GM12878 (cell line): ENCODE measurements at regions not wholly inside any gene's neighbourhood (a gene's known extent, or its start where the extent isn't known, plus 50 kb on each side); places are given as distances from the start of the nearest gene placed in this dataset.

ENCODE experiments used
- ATAC-seq: fragments of 200-7000 bp; cut with Tn5 transposase; 3 replicates; pipeline ENCODE4 v1.9.1; 2020; ENCODE audit warnings: mild to moderate bottlenecking, moderate library complexity
- BruUV-seq: library from RNA; stranded (reverse); fragments of 400-500 nt; replicated peaks from 2 replicates; lab custom pipeline; 2021; lab: Mats Ljungman, UMichigan
- CTCF ChIA-PET: fragments of 300-600 bp; sonication (Branson Sonifier 250); formaldehyde crosslinking; extraction: SDS; loops from one replicate; lab custom pipeline; 2021; ENCODE audit warnings: inconsistent platforms; lab: Yijun Ruan, JAX
- POLR2A ChIA-PET: fragments of 350-600 bp; formaldehyde crosslinking; extraction: SDS; loops from one replicate; lab custom pipeline; 2021; ENCODE audit warnings: inconsistent platforms; lab: Charles Lee
- RAD21 ChIA-PET: fragments of 300-600 bp; sonication (Branson Sonifier 250); formaldehyde crosslinking; loops from one replicate; lab custom pipeline; 2023; ENCODE audit warnings: antibody characterized with exemption; ENCODE audit not compliant: unreplicated experiment; lab: Charles Lee
- SMC1A ChIA-PET: fragments of 300-600 bp; sonication (Branson Sonifier 250); formaldehyde crosslinking; loops from one replicate; lab custom pipeline; 2023; ENCODE audit not compliant: unreplicated experiment, uncharacterized antibody; lab: Charles Lee
- DNase-seq: peaks from one replicate; pipeline ENCODE4 v3.0.0-alpha.2; 2011; ENCODE audit warnings: low read depth, low spot score
- FAIRE-seq: peaks from 3 replicates; lab custom pipeline; 2011; peaks lifted over from hg19 to GRCh38; lab: Jason Lieb, UNC
- H2AFZ ChIP-seq: 2 replicates; pipeline ENCODE4 v1.6.0; 2011; ENCODE audit warnings: low read depth, low read length, control low read depth; ENCODE audit not compliant: control insufficient read depth
- H3K27ac ChIP-seq: 2 replicates; pipeline ENCODE4 v1.5.1; 2011; ENCODE audit warnings: control low read depth; ENCODE audit not compliant: control insufficient read depth, insufficient read depth
- H3K27me3 ChIP-seq, 2 experiments: replicated peaks in 1 of 2; 2 replicates each; pipeline versions ENCODE4 v1.6.0 to v1.6.1; 2011; ENCODE audit warnings: low read length in 1 of 2; ENCODE audit not compliant: control insufficient read depth in 2 of 2, insufficient read depth in 2 of 2
- H3K36me3 ChIP-seq, 2 experiments: 2 replicates each; pipeline ENCODE4 v1.5.1; 2011; ENCODE audit warnings: low read length in 1 of 2; ENCODE audit not compliant: control insufficient read depth in 2 of 2, insufficient read depth in 2 of 2
- H3K4me1 ChIP-seq: 2 replicates; pipeline ENCODE4 v1.6.1; 2011; ENCODE audit warnings: mild to moderate bottlenecking, low read length, moderate library complexity, mixed read lengths; ENCODE audit not compliant: control insufficient read depth, insufficient read depth
- H3K4me2 ChIP-seq: 2 replicates; pipeline ENCODE4 v1.6.0; 2011; ENCODE audit warnings: control low read depth; ENCODE audit not compliant: control insufficient read depth, insufficient read depth
- H3K4me3 ChIP-seq: fragments of 200-600 bp; sonication (generic); 2 replicates; pipeline ENCODE4 v1.5.1; 2016
- H3K79me2 ChIP-seq: 2 replicates; pipeline ENCODE4 v1.6.0; 2011; ENCODE audit warnings: low read length; ENCODE audit not compliant: control insufficient read depth, insufficient read depth
- H3K9ac ChIP-seq: 2 replicates; pipeline ENCODE4 v1.8.0; 2011; ENCODE audit warnings: low read length, control low read depth, mixed read lengths; ENCODE audit not compliant: control insufficient read depth, insufficient read depth
- H3K9me3 ChIP-seq: replicated peaks from 3 replicates; pipeline ENCODE4 v1.5.1; 2011; ENCODE audit warnings: mild to moderate bottlenecking, low read length; ENCODE audit not compliant: control insufficient read depth, insufficient read depth
- H4K20me1 ChIP-seq: 2 replicates; pipeline ENCODE4 v1.6.0; 2011; ENCODE audit not compliant: control insufficient read depth, insufficient read depth
- CUX1 ChIP-seq: IDR thresholded peaks from 2 replicates; pipeline ENCODE4 v1.6.1; 2012; ENCODE audit warnings: improper control_type of control experiment, low read depth, low read length; ENCODE audit not compliant: insufficient replicate concordance
- MXI1 ChIP-seq: fragments of 150-350 bp; IDR thresholded peaks from 2 replicates; pipeline ENCODE4 v1.6.1; 2011; ENCODE audit warnings: low read depth, mild to moderate bottlenecking, inconsistent platforms, low read length, improper control_type of control experiment
- NFIC ChIP-seq: IDR thresholded peaks from 2 replicates; pipeline ENCODE4 v1.6.1; 2012; ENCODE audit warnings: low read depth, mild to moderate bottlenecking, inconsistent platforms, low read length, moderate library complexity
- RAD51 ChIP-seq: fragments of 450-650 bp; IDR thresholded peaks from 2 replicates; pipeline ENCODE4 v1.6.1; 2016; ENCODE audit warnings: moderate library complexity, mild to moderate bottlenecking, inconsistent platforms
- SREBF2 ChIP-seq: IDR thresholded peaks from 2 replicates; pipeline ENCODE4 v1.6.1; 2012; ENCODE audit warnings: mild to moderate bottlenecking, low read length
- STAT1 ChIP-seq: fragments of 450-650 bp; conservative IDR thresholded peaks from 2 replicates; pipeline ENCODE4 v1.6.1; 2014; ENCODE audit warnings: antibody characterized with exemption, mild to moderate bottlenecking
- SUZ12 ChIP-seq: fragments of 200-600 bp; sonication (generic); IDR thresholded peaks from one replicate; pipeline ENCODE4 v1.6.1; 2018; ENCODE audit warnings: antibody characterized with exemption, mild to moderate bottlenecking; ENCODE audit not compliant: unreplicated experiment
- USF1 ChIP-seq: IDR thresholded peaks from 2 replicates; pipeline ENCODE4 v1.6.1; 2011; ENCODE audit warnings: borderline replicate concordance, low read depth, mild to moderate bottlenecking, moderate library complexity, mixed read lengths, low read length; ENCODE audit not compliant: insufficient read depth; ENCODE audit errors: extremely low read length
- ZBTB4 ChIP-seq: fragments of 450-650 bp; formaldehyde crosslinking; IDR thresholded peaks from 2 replicates; pipeline ENCODE4 v1.4.0; 2022; ENCODE audit warnings: mild to moderate bottlenecking, moderate library complexity
- ZNF207 ChIP-seq: fragments of 450-650 bp; IDR thresholded peaks from 2 replicates; pipeline ENCODE4 v1.6.1; 2014; ENCODE audit warnings: antibody characterized with exemption, mild to moderate bottlenecking, borderline replicate concordance
- in situ Hi-C: fragments of 300-500 bp; cut with MboI; formaldehyde crosslinking; loops from 9 replicates; pipeline ENCODE4 v1.14.3; 2018; ENCODE audit warnings: mixed read lengths
- intact Hi-C: fragments of 100-400 bp; cut with micrococcal nuclease; formaldehyde crosslinking; loops from one replicate; pipeline ENCODE4 v1.14.2; 2022; ENCODE audit not compliant: unreplicated experiment
- TF ChIP-seq, protein P1 (sequence below): fragments of 450-650 bp; IDR thresholded peaks from 2 replicates; pipeline ENCODE4 v1.6.1; 2014; ENCODE audit warnings: mild to moderate bottlenecking

GRCh38 chr5:58380655-58381054 lies 79.2 kb downstream of the PLK2 start:
- H3K36me3 ChIP-seq, result no peaks in the 10 kb centered on the region
- no peak overlapping the region for H3K4me2 ChIP-seq
- SMC1A ChIA-PET, result no interaction called here
- no TSS peak for BruUV-seq
- in situ Hi-C loops (no loop called here), intact Hi-C loops (no loop called here)
- H3K4me1 ChIP-seq, result no peaks in the 10 kb centered on the region
- no peaks in the 10 kb centered on the region for H3K79me2 ChIP-seq
- no peak overlapping the region for H3K4me3 ChIP-seq
- H2AFZ ChIP-seq, result no peak overlapping the region
- DNase-seq (no peak), ATAC-seq (no peak), FAIRE-seq (no peak)
- CTCF ChIA-PET, result no interaction called here
- no peak overlapping the region for H3K9ac ChIP-seq
- POLR2A ChIA-PET, result no interaction called here
- no peaks in the 10 kb centered on the region; the same call in 2 of the 3 replicates for H3K9me3 ChIP-seq
- no peaks in the 10 kb centered on the region for H3K27me3 ChIP-seq
- no peaks in the 10 kb centered on the region for H4K20me1 ChIP-seq
- RAD21 ChIA-PET, result no interaction called here
- no peak overlapping the region for H3K27ac ChIP-seq
- TF ChIP-seq MXI1 (no peak), NFIC (no peak), ZBTB4 (no peak), STAT1 (no peak), SUZ12 (no peak), CUX1 (no peak), USF1 (no peak), SREBF2 (no peak), RAD51 (no peak), ZNF207 (no peak)
- TF ChIP-seq, protein P1, sequence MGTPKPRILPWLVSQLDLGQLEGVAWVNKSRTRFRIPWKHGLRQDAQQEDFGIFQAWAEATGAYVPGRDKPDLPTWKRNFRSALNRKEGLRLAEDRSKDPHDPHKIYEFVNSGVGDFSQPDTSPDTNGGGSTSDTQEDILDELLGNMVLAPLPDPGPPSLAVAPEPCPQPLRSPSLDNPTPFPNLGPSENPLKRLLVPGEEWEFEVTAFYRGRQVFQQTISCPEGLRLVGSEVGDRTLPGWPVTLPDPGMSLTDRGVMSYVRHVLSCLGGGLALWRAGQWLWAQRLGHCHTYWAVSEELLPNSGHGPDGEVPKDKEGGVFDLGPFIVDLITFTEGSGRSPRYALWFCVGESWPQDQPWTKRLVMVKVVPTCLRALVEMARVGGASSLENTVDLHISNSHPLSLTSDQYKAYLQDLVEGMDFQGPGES, result no peak
